ENCODE measurements at regions not wholly inside any gene's neighbourhood (a gene's known extent, or its start where the extent isn't known, plus 50 kb on each side); places are given as distances from the start of the nearest gene placed in this dataset.

DNA sequence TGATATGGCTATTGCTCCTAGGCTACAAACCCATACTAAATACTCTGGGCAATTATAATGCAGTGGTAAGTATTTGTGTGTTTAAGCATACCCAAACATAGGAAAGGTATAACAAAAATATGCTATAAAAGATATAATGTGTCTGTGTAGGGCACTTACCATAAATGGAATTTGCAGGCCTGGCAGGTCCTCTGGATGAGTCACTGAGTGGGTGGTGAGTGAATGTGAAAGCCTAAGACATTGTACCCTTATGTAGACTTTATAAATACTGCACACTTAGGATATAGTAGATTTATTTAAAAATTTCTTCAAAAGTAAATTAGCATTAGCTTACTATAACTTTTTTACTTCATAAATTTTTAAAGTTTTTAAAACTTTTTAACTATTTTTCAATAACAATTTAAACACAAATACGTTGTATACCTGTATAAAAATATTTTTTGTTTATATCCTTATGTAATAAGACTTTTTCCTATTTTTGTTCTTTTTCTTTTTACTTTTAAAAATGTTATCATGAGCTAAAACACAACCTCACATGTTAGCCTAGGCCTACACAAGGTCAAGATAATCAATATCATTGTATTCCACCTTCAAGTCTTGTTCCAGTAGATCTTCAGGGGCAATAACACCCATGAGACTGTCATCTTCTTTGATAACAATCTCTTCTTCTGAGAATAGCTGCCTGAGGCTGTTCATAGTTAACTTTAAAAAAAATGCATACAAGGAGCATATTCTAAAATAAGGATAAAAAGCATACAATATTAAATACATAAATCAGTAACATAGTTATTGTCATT is 306.3 kb upstream of the RGS18 start:
- no peaks in the 10 kb centered on the region for H3K9me1 ChIP-seq (ENCODE audit: control insufficient read depth, insufficient read depth, low read length)
- H3K4me2 ChIP-seq (ENCODE audit: insufficient read depth, low read length) = no peak overlapping the region
- ChIA-PET POLR2A (no interaction called here), CTCF (ENCODE audit: low intra/inter-chr PET ratio) (no interaction called here)
- FAIRE-seq (no peak), ATAC-seq (peak; percentile 69), DNase-seq (ENCODE audit: extremely low read depth in 1 of 4, low spot score in 3 of 4) (peak in 1 of 4 experiments; percentile 47)
- BruUV-seq (replicated peaks) = no TSS peak
- no peaks in the 10 kb centered on the region for H3K27me3 ChIP-seq (ENCODE audit: control insufficient read depth in 2 of 2, insufficient read depth in 2 of 2, low read length in 2 of 2)
- WGBS (ENCODE audit: insufficient coverage, low coverage, missing lambda C conversion rate) = 35% methylated on average over 1 of the region's 1 CpG
- no peak overlapping the region for H3K27ac ChIP-seq (ENCODE audit: extremely low read depth, low read depth, low read length)
- H3K9me3 ChIP-seq (replicated peaks; ENCODE audit: control insufficient read depth, insufficient read depth, low read depth, low read length) = no peaks in the 10 kb centered on the region; the same call in 1 of the 2 replicates
- H3K36me3 ChIP-seq (ENCODE audit: control insufficient read depth, insufficient read depth, low read length) = no peaks in the 10 kb centered on the region
- no peaks in the 10 kb centered on the region; a peak in 1 of 5 replicates for H3K4me1 ChIP-seq (replicated peaks in 1 of 2; ENCODE audit: control insufficient read depth in 2 of 2, insufficient read depth in 2 of 2, low read length in 2 of 2)
- no peak overlapping the region for H3K4me3 ChIP-seq
- peak overlapping the region; percentile 30; the same call in 1 of the 2 replicates for H2AFZ ChIP-seq (ENCODE audit: low read depth, low read length)
- H3K9ac ChIP-seq (ENCODE audit: insufficient read depth in 1 of 2, low read depth in 2 of 2, low read length in 2 of 2) = no peak overlapping the region
- H3K79me2 ChIP-seq (ENCODE audit: control insufficient read depth, insufficient read depth, low read length) = no peaks in the 10 kb centered on the region
- intact Hi-C loops (cut with micrococcal nuclease) (no loop called here), in situ Hi-C loops (cut with MboI) (no loop called here)
- no peaks in the 10 kb centered on the region for H4K20me1 ChIP-seq (replicated peaks; ENCODE audit: control insufficient read depth, insufficient read depth, low read length)
- TF ChIP-seq, protein P1, sequence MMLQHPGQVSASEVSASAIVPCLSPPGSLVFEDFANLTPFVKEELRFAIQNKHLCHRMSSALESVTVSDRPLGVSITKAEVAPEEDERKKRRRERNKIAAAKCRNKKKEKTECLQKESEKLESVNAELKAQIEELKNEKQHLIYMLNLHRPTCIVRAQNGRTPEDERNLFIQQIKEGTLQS (IDR thresholded peaks at IDR 0.05) = 0 out of 2 replicates have a peak, but pooled peaks have one; percentile 19
- TF ChIP-seq, protein P1 (CRISPR knock-in tag; conservative IDR thresholded peaks at IDR 0.05) = no peak
- TF ChIP-seq MEIS2 (IDR thresholded peaks at IDR 0.05; ENCODE audit: partially characterized antibody) (peak; percentile 52), ZNF644 (tag; IDR thresholded peaks at IDR 0.05; ENCODE audit: low read depth) (no peak), CBFA2T3 (IDR thresholded peaks at IDR 0.05) (peak; percentile 70), STAT5A (IDR thresholded peaks at IDR 0.05; ENCODE audit: borderline replicate concordance, low read length) (peak; percentile 34; the same call in 1 of the 2 replicates), RB1 (IDR thresholded peaks at IDR 0.05; ENCODE audit: low read depth) (no peak), FOSL1 (tag; conservative IDR thresholded peaks at IDR 0.05) (0 out of 2 replicates have a peak, but pooled peaks have one; percentile 23), ZNF717 (CRISPR knock-in tag; IDR thresholded peaks at IDR 0.05) (no peak), ZNF384 (IDR thresholded peaks at IDR 0.05; ENCODE audit: low read depth, low read length) (no peak), TAL1 (IDR thresholded peaks at IDR 0.05) (peak; percentile 35; the same call in 1 of the 2 replicates), HEY1 (CRISPR knock-in tag; IDR thresholded peaks at IDR 0.05; ENCODE audit: borderline replicate concordance) (no peak), KAT7 (CRISPR knock-in tag; IDR thresholded peaks at IDR 0.05; ENCODE audit: borderline replicate concordance) (no peak), SOX6 (IDR thresholded peaks at IDR 0.05) (0 out of 2 replicates have a peak, but pooled peaks have one; percentile 20)
- TF ChIP-seq, protein P2, sequence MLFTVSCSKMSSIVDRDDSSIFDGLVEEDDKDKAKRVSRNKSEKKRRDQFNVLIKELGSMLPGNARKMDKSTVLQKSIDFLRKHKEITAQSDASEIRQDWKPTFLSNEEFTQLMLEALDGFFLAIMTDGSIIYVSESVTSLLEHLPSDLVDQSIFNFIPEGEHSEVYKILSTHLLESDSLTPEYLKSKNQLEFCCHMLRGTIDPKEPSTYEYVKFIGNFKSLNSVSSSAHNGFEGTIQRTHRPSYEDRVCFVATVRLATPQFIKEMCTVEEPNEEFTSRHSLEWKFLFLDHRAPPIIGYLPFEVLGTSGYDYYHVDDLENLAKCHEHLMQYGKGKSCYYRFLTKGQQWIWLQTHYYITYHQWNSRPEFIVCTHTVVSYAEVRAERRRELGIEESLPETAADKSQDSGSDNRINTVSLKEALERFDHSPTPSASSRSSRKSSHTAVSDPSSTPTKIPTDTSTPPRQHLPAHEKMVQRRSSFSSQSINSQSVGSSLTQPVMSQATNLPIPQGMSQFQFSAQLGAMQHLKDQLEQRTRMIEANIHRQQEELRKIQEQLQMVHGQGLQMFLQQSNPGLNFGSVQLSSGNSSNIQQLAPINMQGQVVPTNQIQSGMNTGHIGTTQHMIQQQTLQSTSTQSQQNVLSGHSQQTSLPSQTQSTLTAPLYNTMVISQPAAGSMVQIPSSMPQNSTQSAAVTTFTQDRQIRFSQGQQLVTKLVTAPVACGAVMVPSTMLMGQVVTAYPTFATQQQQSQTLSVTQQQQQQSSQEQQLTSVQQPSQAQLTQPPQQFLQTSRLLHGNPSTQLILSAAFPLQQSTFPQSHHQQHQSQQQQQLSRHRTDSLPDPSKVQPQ (CRISPR knock-in tag; IDR thresholded peaks at IDR 0.05; ENCODE audit: borderline replicate concordance) = no peak
- TF ChIP-seq, protein P3, sequence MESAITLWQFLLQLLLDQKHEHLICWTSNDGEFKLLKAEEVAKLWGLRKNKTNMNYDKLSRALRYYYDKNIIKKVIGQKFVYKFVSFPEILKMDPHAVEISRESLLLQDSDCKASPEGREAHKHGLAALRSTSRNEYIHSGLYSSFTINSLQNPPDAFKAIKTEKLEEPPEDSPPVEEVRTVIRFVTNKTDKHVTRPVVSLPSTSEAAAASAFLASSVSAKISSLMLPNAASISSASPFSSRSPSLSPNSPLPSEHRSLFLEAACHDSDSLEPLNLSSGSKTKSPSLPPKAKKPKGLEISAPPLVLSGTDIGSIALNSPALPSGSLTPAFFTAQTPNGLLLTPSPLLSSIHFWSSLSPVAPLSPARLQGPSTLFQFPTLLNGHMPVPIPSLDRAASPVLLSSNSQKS (CRISPR knock-in tag; IDR thresholded peaks at IDR 0.05) = no peak
- TF ChIP-seq, protein P4, sequence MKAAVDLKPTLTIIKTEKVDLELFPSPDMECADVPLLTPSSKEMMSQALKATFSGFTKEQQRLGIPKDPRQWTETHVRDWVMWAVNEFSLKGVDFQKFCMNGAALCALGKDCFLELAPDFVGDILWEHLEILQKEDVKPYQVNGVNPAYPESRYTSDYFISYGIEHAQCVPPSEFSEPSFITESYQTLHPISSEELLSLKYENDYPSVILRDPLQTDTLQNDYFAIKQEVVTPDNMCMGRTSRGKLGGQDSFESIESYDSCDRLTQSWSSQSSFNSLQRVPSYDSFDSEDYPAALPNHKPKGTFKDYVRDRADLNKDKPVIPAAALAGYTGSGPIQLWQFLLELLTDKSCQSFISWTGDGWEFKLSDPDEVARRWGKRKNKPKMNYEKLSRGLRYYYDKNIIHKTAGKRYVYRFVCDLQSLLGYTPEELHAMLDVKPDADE (conservative IDR thresholded peaks at IDR 0.05; ENCODE audit: control insufficient read depth, low read depth, low read length) = no peak
